PC-3 (cell line): ENCODE measurements at regions not wholly inside any gene's neighbourhood (a gene's known extent, or its start where the extent isn't known, plus 50 kb on each side); places are given as distances from the start of the nearest gene placed in this dataset.

Source experiments
- ATAC-seq: fragments of 200-7000 bp; cut with Tn5 transposase; 2 replicates; pipeline ENCODE4 v1.9.1; 2020; ENCODE audit warnings: mild to moderate bottlenecking, moderate library complexity
- BruUV-seq: library from RNA; stranded (reverse); fragments of 400-500 nt; replicated peaks from 2 replicates; lab custom pipeline; 2021; lab: Mats Ljungman, UMichigan
- CTCF ChIA-PET: fragments of 300-600 bp; sonication (Branson Sonifier 250); formaldehyde crosslinking; loops from one replicate; lab custom pipeline; 2022; ENCODE audit warnings: antibody characterized with exemption; lab: Charles Lee
- POLR2A ChIA-PET: fragments of 300-600 bp; sonication (Branson Sonifier 250); formaldehyde crosslinking; loops from one replicate; lab custom pipeline; 2022; ENCODE audit warnings: antibody characterized with exemption; ENCODE audit not compliant: unreplicated experiment; lab: Charles Lee
- DNase-seq: peaks from one replicate; pipeline ENCODE4 v3.0.0-alpha.2; 2015
- H2AFZ ChIP-seq: fragments of 300-600 bp; sonication (generic); 2 replicates; pipeline ENCODE4 v1.6.0; 2016; ENCODE audit warnings: antibody characterized with exemption, low read length
- H3F3A ChIP-seq: fragments of 300-600 bp; sonication (generic); one replicate; pipeline ENCODE4 v1.6.0; 2017; ENCODE audit warnings: antibody characterized with exemption, low read length, control low read depth, mild to moderate bottlenecking; ENCODE audit not compliant: unreplicated experiment
- H3K27ac ChIP-seq: fragments of 300-600 bp; sonication (generic); 2 replicates; pipeline ENCODE4 v1.5.1; 2016; ENCODE audit warnings: mild to moderate bottlenecking, low read length
- H3K27me3 ChIP-seq: fragments of 300-600 bp; sonication (generic); 2 replicates; pipeline ENCODE4 v1.6.1; 2016; ENCODE audit warnings: low read length, mixed read lengths
- H3K36me3 ChIP-seq: fragments of 300-600 bp; sonication (generic); 2 replicates; pipeline ENCODE4 v1.6.1; 2016; ENCODE audit warnings: low read depth, mixed run types, low read length, mixed read lengths
- H3K4me1 ChIP-seq: fragments of 300-600 bp; sonication (generic); 2 replicates; pipeline ENCODE4 v1.5.1; 2016; ENCODE audit warnings: low read length; ENCODE audit not compliant: insufficient read depth
- H3K4me2 ChIP-seq: fragments of 300-600 bp; sonication (generic); 2 replicates; pipeline ENCODE4 v1.6.0; 2016; ENCODE audit warnings: low read length
- H3K4me3 ChIP-seq: fragments of 300-600 bp; sonication (generic); 2 replicates; pipeline ENCODE4 v1.5.1; 2016; ENCODE audit warnings: mild to moderate bottlenecking, low read length, mixed read lengths
- H3K79me2 ChIP-seq: fragments of 300-600 bp; sonication (generic); 2 replicates; pipeline ENCODE4 v1.6.1; 2017; ENCODE audit warnings: low read length, mixed read lengths
- H3K9ac ChIP-seq: fragments of 300-600 bp; sonication (generic); 2 replicates; pipeline ENCODE4 v1.6.0; 2016; ENCODE audit warnings: mild to moderate bottlenecking, low read length
- H3K9me2 ChIP-seq: fragments of 300-600 bp; sonication (generic); replicated peaks from 2 replicates; pipeline ENCODE4 v1.6.1; 2016; ENCODE audit warnings: mixed run types, low read length, mixed read lengths
- H3K9me3 ChIP-seq: fragments of 300-600 bp; sonication (generic); 2 replicates; pipeline ENCODE4 v1.6.1; 2016; ENCODE audit warnings: low read length, mixed read lengths
- H4K20me1 ChIP-seq: fragments of 300-600 bp; sonication (generic); 2 replicates; pipeline ENCODE4 v1.6.1; 2016; ENCODE audit warnings: low read length, mixed read lengths
- CTCF ChIP-seq: fragments of 300-600 bp; sonication (generic); conservative IDR thresholded peaks from 2 replicates; pipeline ENCODE4 v1.5.1; 2017; ENCODE audit warnings: antibody characterized with exemption, low read depth, mild to moderate bottlenecking, low read length
- EZH2 ChIP-seq: fragments of 300-600 bp; sonication (generic); IDR thresholded peaks from one replicate; pipeline ENCODE4 v1.6.1; 2017; ENCODE audit warnings: antibody characterized with exemption, mild to moderate bottlenecking, low read length; ENCODE audit not compliant: unreplicated experiment
- EZH2phosphoT487 ChIP-seq: fragments of 300-600 bp; sonication (generic); IDR thresholded peaks from 2 replicates; pipeline ENCODE4 v1.6.1; 2018; ENCODE audit warnings: mild to moderate bottlenecking, antibody characterized with exemption, low read length, borderline replicate concordance
- intact Hi-C: fragments of 100-400 bp; cut with micrococcal nuclease; formaldehyde crosslinking; loops from 2 replicates; pipeline ENCODE4 v1.9.0; 2023

- no peak overlapping the region for H3K9ac ChIP-seq
- no peaks in the 10 kb centered on the region for H3K9me3 ChIP-seq
- no peak overlapping the region for H3K4me3 ChIP-seq
- H3K36me3 ChIP-seq, result no peaks in the 10 kb centered on the region
- intact Hi-C loops, result no loop called here
- no peaks in the 10 kb centered on the region for H3K4me1 ChIP-seq
- H3K4me2 ChIP-seq, result no peak overlapping the region
- ATAC-seq, result no peak
- DNase-seq, result no peak
- no peaks in the 10 kb centered on the region for H3K27me3 ChIP-seq
- no TSS peak for BruUV-seq
- no peak overlapping the region for H2AFZ ChIP-seq
- no peaks in the 10 kb centered on the region for H3F3A ChIP-seq
- H3K79me2 ChIP-seq, result no peaks in the 10 kb centered on the region
- ChIA-PET POLR2A (no interaction called here), CTCF (no interaction called here)
- no peaks in the 10 kb centered on the region for H3K9me2 ChIP-seq
- no peak overlapping the region for H3K27ac ChIP-seq
- TF ChIP-seq EZH2 (no peak), CTCF (no peak), EZH2phosphoT487 (no peak)
- no peaks in the 10 kb centered on the region for H4K20me1 ChIP-seq
Observed at GRCh38 chr18:57991552-57991951, 52.5 kb upstream of the NEDD4L start.

- no peaks in the 10 kb centered on the region for H4K20me1 ChIP-seq
- H3K4me2 ChIP-seq, result no peak overlapping the region
- CTCF ChIA-PET, result no interaction called here
- H2AFZ ChIP-seq, result no peak overlapping the region
- BruUV-seq, result no TSS peak
- H3K79me2 ChIP-seq, result no peaks in the 10 kb centered on the region
- no peak for TF ChIP-seq EZH2
- TF ChIP-seq EZH2phosphoT487, result no peak
- no peak for TF ChIP-seq CTCF
- no peaks in the 10 kb centered on the region for H3F3A ChIP-seq
- H3K4me3 ChIP-seq, result no peak overlapping the region
- H3K9ac ChIP-seq, result no peak overlapping the region
- no peaks in the 10 kb centered on the region for H3K9me3 ChIP-seq
- no peaks in the 10 kb centered on the region for H3K36me3 ChIP-seq
- H3K27ac ChIP-seq, result no peak overlapping the region
- POLR2A ChIA-PET, result no interaction called here
- no peak for DNase-seq
- intact Hi-C loops, result no loop called here
- H3K4me1 ChIP-seq, result no peaks in the 10 kb centered on the region
- H3K9me2 ChIP-seq, result no peaks in the 10 kb centered on the region
- no peaks in the 10 kb centered on the region for H3K27me3 ChIP-seq
- ATAC-seq, result no peak
Observed at GRCh38 chr18:57989536-57989935, 54.5 kb upstream of the NEDD4L start.

GRCh38 chr18:57984490-57985115 is 59.4 kb upstream of the NEDD4L start:
- no peak overlapping the region for H2AFZ ChIP-seq
- H3K27me3 ChIP-seq, result no peaks in the 10 kb centered on the region
- H3K9me3 ChIP-seq, result no peaks in the 10 kb centered on the region
- ATAC-seq (no peak), DNase-seq (no peak)
- CTCF ChIA-PET, result no interaction called here
- TF ChIP-seq EZH2, result no peak
- TF ChIP-seq CTCF, result no peak
- no peak for TF ChIP-seq EZH2phosphoT487
- intact Hi-C loops, result no loop called here
- H3F3A ChIP-seq, result no peaks in the 10 kb centered on the region
- no TSS peak for BruUV-seq
- H3K9me2 ChIP-seq, result no peaks in the 10 kb centered on the region
- H3K27ac ChIP-seq, result no peak overlapping the region
- H3K4me3 ChIP-seq, result no peak overlapping the region
- no peak overlapping the region for H3K4me2 ChIP-seq
- H3K36me3 ChIP-seq, result no peaks in the 10 kb centered on the region
- no peaks in the 10 kb centered on the region for H3K4me1 ChIP-seq
- H4K20me1 ChIP-seq, result no peaks in the 10 kb centered on the region
- POLR2A ChIA-PET, result no interaction called here
- H3K9ac ChIP-seq, result no peak overlapping the region
- no peaks in the 10 kb centered on the region for H3K79me2 ChIP-seq
